IMR-90 (cell line): ENCODE measurements at regions not wholly inside any gene's neighbourhood (a gene's known extent, or its start where the extent isn't known, plus 50 kb on each side); places are given as distances from the start of the nearest gene placed in this dataset.

ENCODE experiments used
- ATAC-seq: fragments of 200-7000 bp; cut with Tn5 transposase; 2 replicates; pipeline ENCODE4 v1.9.1; 2020; ENCODE audit warnings: low read depth, mild to moderate bottlenecking, moderate library complexity
- BruUV-seq: library from RNA; stranded (reverse); fragments of 400-500 nt; replicated peaks from 2 replicates; lab custom pipeline; 2021; lab: Mats Ljungman, UMichigan
- CTCF ChIA-PET: fragments of 300-600 bp; formaldehyde crosslinking; extraction: SDS; loops from one replicate; lab custom pipeline; 2021; ENCODE audit warnings: antibody characterized with exemption; lab: Yijun Ruan, JAX
- POLR2A ChIA-PET: fragments of 300-600 bp; sonication (Branson Sonifier 250); formaldehyde crosslinking; loops from one replicate; lab custom pipeline; 2022; ENCODE audit warnings: antibody characterized with exemption; ENCODE audit not compliant: unreplicated experiment; lab: Charles Lee
- DNase-seq: peaks from one replicate; pipeline ENCODE4 v3.0.0; 2013
- H2AFZ ChIP-seq: replicated peaks from 2 replicates; pipeline ENCODE3; 2013; ENCODE audit warnings: low read length, mild to moderate bottlenecking; ENCODE audit not compliant: poor library complexity
- H2AK5ac ChIP-seq: 2 replicates; pipeline ENCODE4 v1.6.1; 2013; ENCODE audit warnings: low read depth, low read length, inconsistent platforms
- H2AK9ac ChIP-seq: replicated peaks from 2 replicates; pipeline ENCODE3; 2013; ENCODE audit warnings: mild to moderate bottlenecking, low read depth, low read length, moderate library complexity; ENCODE audit not compliant: poor library complexity
- H2BK120ac ChIP-seq: 2 replicates; pipeline ENCODE4 v1.6.1; 2013; ENCODE audit warnings: low read depth, low read length, inconsistent platforms
- H2BK15ac ChIP-seq: 3 replicates; pipeline ENCODE4 v1.6.1; 2013; ENCODE audit warnings: low read depth, low read length, inconsistent platforms
- H2BK20ac ChIP-seq: 2 replicates; pipeline ENCODE4 v1.6.1; 2013; ENCODE audit warnings: low read depth, mild to moderate bottlenecking, inconsistent platforms, low read length, moderate library complexity
- H2BK5ac ChIP-seq: 2 replicates; pipeline ENCODE4 v1.6.1; 2013; ENCODE audit warnings: mild to moderate bottlenecking, low read depth, low read length, inconsistent platforms; ENCODE audit not compliant: poor library complexity, severe bottlenecking
- H3K14ac ChIP-seq: replicated peaks from 2 replicates; pipeline ENCODE4 v1.6.1; 2013; ENCODE audit warnings: low read depth, low read length, inconsistent platforms
- H3K18ac ChIP-seq: 2 replicates; pipeline ENCODE4 v1.6.1; 2013; ENCODE audit warnings: low read depth, low read length, control low read depth
- H3K23ac ChIP-seq: 2 replicates; pipeline ENCODE4 v1.6.1; 2013; ENCODE audit warnings: low read depth, low read length, inconsistent platforms
- H3K27ac ChIP-seq: 2 replicates; pipeline ENCODE4 v1.5.1; 2013; ENCODE audit warnings: mild to moderate bottlenecking, control low read depth, low read length; ENCODE audit not compliant: insufficient read depth
- H3K27me3 ChIP-seq: 2 replicates; pipeline ENCODE4 v1.6.1; 2013; ENCODE audit warnings: low read length; ENCODE audit not compliant: control insufficient read depth, insufficient read depth
- H3K36me3 ChIP-seq: 2 replicates; pipeline ENCODE4 v1.6.1; 2013; ENCODE audit warnings: low read length, mixed read lengths; ENCODE audit not compliant: control insufficient read depth, insufficient read depth
- H3K4ac ChIP-seq: 2 replicates; pipeline ENCODE4 v1.6.1; 2013; ENCODE audit warnings: low read depth, low read length, inconsistent platforms
- H3K4me1 ChIP-seq: 2 replicates; pipeline ENCODE4 v1.6.1; 2013; ENCODE audit warnings: low read length, mixed read lengths; ENCODE audit not compliant: control insufficient read depth, insufficient read depth
- H3K4me2 ChIP-seq: 2 replicates; pipeline ENCODE4 v1.6.1; 2013; ENCODE audit warnings: low read depth, mild to moderate bottlenecking, control low read depth, low read length, moderate library complexity
- H3K4me3 ChIP-seq: 2 replicates; pipeline ENCODE4 v1.5.1; 2013; ENCODE audit warnings: low read depth, mild to moderate bottlenecking, control low read depth, low read length, moderate library complexity; ENCODE audit not compliant: insufficient read depth
- H3K56ac ChIP-seq: 2 replicates; pipeline ENCODE4 v1.6.1; 2013; ENCODE audit warnings: low read length, inconsistent platforms; ENCODE audit not compliant: insufficient read depth; ENCODE audit errors: extremely low read depth
- H3K79me1 ChIP-seq, 2 experiments: 2 replicates each; pipeline ENCODE4 v1.6.1; 2013; ENCODE audit warnings: low read length in 2 of 2, inconsistent platforms in 1 of 2, low read depth in 1 of 2
- H3K9ac ChIP-seq: 2 replicates; pipeline ENCODE4 v1.6.1; 2013; ENCODE audit warnings: low read depth, low read length, control low read depth
- H3K9me1 ChIP-seq: 2 replicates; pipeline ENCODE4 v1.6.1; 2013; ENCODE audit warnings: low read length, inconsistent platforms; ENCODE audit not compliant: insufficient read depth
- H3K9me3 ChIP-seq: 2 replicates; pipeline ENCODE4 v1.6.1; 2013; ENCODE audit warnings: low read length; ENCODE audit not compliant: control insufficient read depth, insufficient read depth
- H4K20me1 ChIP-seq: 2 replicates; pipeline ENCODE4 v1.6.1; 2013; ENCODE audit warnings: low read length, inconsistent platforms; ENCODE audit not compliant: insufficient read depth
- H4K5ac ChIP-seq: 2 replicates; pipeline ENCODE4 v1.6.1; 2013; ENCODE audit warnings: mild to moderate bottlenecking, low read depth, low read length, control low read depth
- H4K8ac ChIP-seq, 2 experiments: 2 replicates each; pipeline ENCODE4 v1.6.1; 2013; ENCODE audit warnings: low read depth in 2 of 2, low read length in 2 of 2, control low read depth in 1 of 2, inconsistent platforms in 1 of 2
- H4K91ac ChIP-seq: 2 replicates; pipeline ENCODE4 v1.6.1; 2013; ENCODE audit warnings: low read depth, low read length, inconsistent platforms; ENCODE audit not compliant: insufficient read depth
- BHLHE40 ChIP-seq: fragments of 150-350 bp; IDR thresholded peaks from 2 replicates; pipeline ENCODE4 v1.6.1; 2016; ENCODE audit warnings: mild to moderate bottlenecking, low read depth, low read length
- CEBPB ChIP-seq: IDR thresholded peaks from 2 replicates; pipeline ENCODE4 v1.6.1; 2012; ENCODE audit warnings: low read depth, low read length, improper control_type of control experiment
- CHD1 ChIP-seq: IDR thresholded peaks from 2 replicates; pipeline ENCODE4 v1.6.1; 2012; ENCODE audit warnings: low read depth, low read length, improper control_type of control experiment
- CTCF ChIP-seq: conservative IDR thresholded peaks from 2 replicates; pipeline ENCODE4 v1.5.1; 2012; ENCODE audit warnings: mild to moderate bottlenecking, low read depth, low read length, improper control_type of control experiment
- ELK1 ChIP-seq: fragments of 150-350 bp; IDR thresholded peaks from 2 replicates; pipeline ENCODE4 v1.6.1; 2016; ENCODE audit warnings: low read depth, mild to moderate bottlenecking, low read length, moderate library complexity, borderline replicate concordance
- MAZ ChIP-seq: IDR thresholded peaks from 2 replicates; pipeline ENCODE4 v1.6.1; 2012; ENCODE audit warnings: low read depth, mild to moderate bottlenecking, low read length, improper control_type of control experiment, moderate library complexity, borderline replicate concordance
- MXI1 ChIP-seq: IDR thresholded peaks from 2 replicates; pipeline ENCODE4 v1.6.1; 2012; ENCODE audit warnings: low read depth, mild to moderate bottlenecking, low read length, moderate library complexity, borderline replicate concordance
- NFE2L2 ChIP-seq: fragments of 150-350 bp; IDR thresholded peaks from 2 replicates; pipeline ENCODE4 v1.6.1; 2016; ENCODE audit warnings: low read depth, mild to moderate bottlenecking, low read length
- RCOR1 ChIP-seq: IDR thresholded peaks from 2 replicates; pipeline ENCODE4 v1.6.1; 2012; ENCODE audit warnings: mild to moderate bottlenecking, low read length, improper control_type of control experiment; ENCODE audit not compliant: insufficient replicate concordance
- RFX5 ChIP-seq: IDR thresholded peaks from 2 replicates; pipeline ENCODE4 v1.8.0; 2012; ENCODE audit warnings: low read depth, mild to moderate bottlenecking, low read length, moderate library complexity
- SMC3 ChIP-seq: fragments of 150-350 bp; IDR thresholded peaks from 2 replicates; pipeline ENCODE4 v1.6.1; 2016; ENCODE audit warnings: low read depth, mild to moderate bottlenecking, antibody characterized with exemption, low read length, moderate library complexity
- WGBS, 2 experiments: methylation state at CpG; one replicate each; pipeline versions ENCODE4 v1.1.5 to v1.1.7; 2013; ENCODE audit warnings: missing lambda C conversion rate in 2 of 2; ENCODE audit not compliant: insufficient read length in 1 of 2; ENCODE audit errors: extremely low coverage in 2 of 2; 5-methylcytosine and 5-hydroxymethylcytosine counted together
- dilution Hi-C: fragments of 300-500 bp; cut with HindIII; formaldehyde crosslinking; loops from one replicate; pipeline ENCODE4 v1.14.3; 2018; ENCODE audit warnings: low sequenced_read_pairs; ENCODE audit not compliant: unreplicated experiment
- in situ Hi-C: fragments of 300-500 bp; cut with MboI; formaldehyde crosslinking; loops from 3 replicates; pipeline ENCODE4 v1.14.3; 2019; ENCODE audit warnings: low sequenced_read_pairs, inconsistent platforms, mixed read lengths
- intact Hi-C: fragments of 100-400 bp; cut with micrococcal nuclease; formaldehyde crosslinking; loops from 2 replicates; pipeline ENCODE4 v1.10.0; 2022

GRCh38 chr2:40690525-40690924, 238.6 kb upstream of the SLC8A1 start:
- Histone ChIP-seq H3K4me1 (no peaks in the 10 kb centered on the region), H3K4me2 (no peak overlapping the region), H4K20me1 (no peaks in the 10 kb centered on the region), H3K4me3 (no peak overlapping the region), H3K4ac (no peak overlapping the region), H4K8ac (no peak overlapping the region), H3K9me1 (no peaks in the 10 kb centered on the region), H3K14ac (no peak overlapping the region), H2AK9ac (no peak overlapping the region), H2AFZ (no peak overlapping the region), H2BK20ac (no peak overlapping the region), H4K91ac (no peak overlapping the region), H4K5ac (no peak overlapping the region), H3K27ac (no peak overlapping the region), H2BK15ac (no peak overlapping the region), H2AK5ac (no peak overlapping the region), H3K56ac (no peak overlapping the region), H3K18ac (no peak overlapping the region), H3K36me3 (no peaks in the 10 kb centered on the region), H3K27me3 (no peaks in the 10 kb centered on the region), H3K79me1 (no peaks in the 10 kb centered on the region), H2BK5ac (no peak overlapping the region), H3K9me3 (no peaks in the 10 kb centered on the region), H3K9ac (no peak overlapping the region), H2BK120ac (no peak overlapping the region), H3K23ac (no peak overlapping the region)
- WGBS, 2 experiments: no CpG with 5 or more reads among the region's 3 CpGs
- dilution Hi-C loops (no loop called here), intact Hi-C loops (no loop called here), in situ Hi-C loops (no loop called here)
- no peak for TF ChIP-seq BHLHE40
- TF ChIP-seq CTCF: no peak
- TF ChIP-seq NFE2L2: no peak
- no peak for TF ChIP-seq MAZ
- no peak for TF ChIP-seq ELK1
- no peak for TF ChIP-seq CHD1
- no peak for TF ChIP-seq RCOR1
- no peak for TF ChIP-seq SMC3
- no peak for TF ChIP-seq MXI1
- TF ChIP-seq RFX5: no peak
- no peak for TF ChIP-seq CEBPB
- CTCF ChIA-PET: no interaction called here
- ATAC-seq (no peak), DNase-seq (no peak)
- POLR2A ChIA-PET: no interaction called here
- BruUV-seq: no TSS peak
